ENCODE measurements at regions not wholly inside any gene's neighbourhood (a gene's known extent, or its start where the extent isn't known, plus 50 kb on each side); places are given as distances from the start of the nearest gene placed in this dataset.

DNA sequence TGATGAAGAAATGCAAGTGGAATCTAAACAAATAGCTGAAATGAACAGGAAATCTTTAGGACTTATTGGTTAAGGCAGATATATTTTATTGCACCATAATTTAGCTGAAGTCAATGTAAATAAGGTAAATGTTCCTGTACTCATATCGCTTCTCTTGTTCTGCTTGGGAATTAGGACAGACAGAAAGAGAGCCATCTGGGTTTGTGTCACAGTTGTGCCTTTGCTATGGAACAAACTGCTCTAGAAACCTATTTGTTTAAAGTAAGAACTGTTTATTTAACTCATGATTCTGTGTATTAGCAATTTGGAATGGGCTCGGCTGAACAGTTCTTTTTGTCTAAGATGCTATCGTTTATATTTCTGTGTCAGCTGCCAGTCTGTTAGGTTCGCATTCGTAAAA lies 143.8 kb upstream of the KHDRBS2 start:
- intact Hi-C loops (cut with DNase I; ENCODE audit: low total_unique reads) = no loop called here
- H3K36me3 ChIP-seq (ENCODE audit: low read depth, missing control alignments) = no peaks in the 10 kb centered on the region
- H3K4me3 ChIP-seq = no peak overlapping the region
- no peaks in the 10 kb centered on the region for H3K27me3 ChIP-seq
- no peak overlapping the region for H3K27ac ChIP-seq
- no peak for TF ChIP-seq POLR2A (IDR thresholded peaks at IDR 0.05)
- TF ChIP-seq, protein P1, sequence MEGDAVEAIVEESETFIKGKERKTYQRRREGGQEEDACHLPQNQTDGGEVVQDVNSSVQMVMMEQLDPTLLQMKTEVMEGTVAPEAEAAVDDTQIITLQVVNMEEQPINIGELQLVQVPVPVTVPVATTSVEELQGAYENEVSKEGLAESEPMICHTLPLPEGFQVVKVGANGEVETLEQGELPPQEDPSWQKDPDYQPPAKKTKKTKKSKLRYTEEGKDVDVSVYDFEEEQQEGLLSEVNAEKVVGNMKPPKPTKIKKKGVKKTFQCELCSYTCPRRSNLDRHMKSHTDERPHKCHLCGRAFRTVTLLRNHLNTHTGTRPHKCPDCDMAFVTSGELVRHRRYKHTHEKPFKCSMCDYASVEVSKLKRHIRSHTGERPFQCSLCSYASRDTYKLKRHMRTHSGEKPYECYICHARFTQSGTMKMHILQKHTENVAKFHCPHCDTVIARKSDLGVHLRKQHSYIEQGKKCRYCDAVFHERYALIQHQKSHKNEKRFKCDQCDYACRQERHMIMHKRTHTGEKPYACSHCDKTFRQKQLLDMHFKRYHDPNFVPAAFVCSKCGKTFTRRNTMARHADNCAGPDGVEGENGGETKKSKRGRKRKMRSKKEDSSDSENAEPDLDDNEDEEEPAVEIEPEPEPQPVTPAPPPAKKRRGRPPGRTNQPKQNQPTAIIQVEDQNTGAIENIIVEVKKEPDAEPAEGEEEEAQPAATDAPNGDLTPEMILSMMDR (IDR thresholded peaks at IDR 0.05) = no peak
- DNase-seq = no peak
- H3K9me3 ChIP-seq = no peaks in the 10 kb centered on the region
- 82 to 88% methylated on average over 5 of the region's 5 CpGs for WGBS, 2 donors
- no peaks in the 10 kb centered on the region for H3K4me1 ChIP-seq

DNA sequence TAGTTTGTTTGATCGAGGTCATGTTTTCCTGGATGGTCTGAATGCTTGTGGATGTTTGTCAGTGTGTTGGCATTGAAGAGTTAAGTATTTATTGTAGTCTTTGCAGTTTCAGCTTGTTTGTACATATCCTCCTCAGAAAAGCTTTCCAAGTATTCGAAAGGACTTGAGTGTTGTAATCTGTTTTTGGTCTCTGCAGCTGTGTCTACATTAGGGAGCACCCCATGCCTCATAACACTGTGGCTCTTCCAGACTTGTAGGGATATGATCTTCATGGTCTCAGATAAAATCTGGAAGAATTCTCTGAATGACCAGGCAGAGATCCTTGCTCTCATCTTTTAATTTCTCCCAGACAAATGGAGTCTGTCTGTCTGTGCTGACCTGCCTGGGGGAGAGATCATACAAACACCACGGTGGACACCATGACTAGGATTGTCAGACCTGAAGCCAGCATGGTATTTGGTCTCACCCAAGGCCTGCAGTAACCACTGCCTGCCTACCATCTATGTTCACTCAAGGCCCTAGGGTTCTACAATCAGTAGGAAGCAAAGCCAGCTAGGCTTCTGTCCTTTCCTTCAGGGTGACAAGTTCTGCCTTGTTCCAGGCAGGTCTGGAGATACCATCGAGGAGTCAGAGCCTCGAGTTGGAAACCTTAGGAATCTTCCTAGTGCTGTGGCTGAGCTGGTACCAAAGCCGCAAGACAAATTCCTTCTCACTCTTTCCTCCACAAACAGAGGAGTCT lies 114.7 kb upstream of the KHDRBS2 start:
- H3K36me3 ChIP-seq (ENCODE audit: low read depth, missing control alignments) = no peaks in the 10 kb centered on the region
- no peak for DNase-seq
- WGBS, 2 donors = 62 to 79% methylated on average over 6 of the region's 6 CpGs
- no peaks in the 10 kb centered on the region for H3K4me1 ChIP-seq
- intact Hi-C loops (cut with DNase I; ENCODE audit: low total_unique reads) = no loop called here
- H3K4me3 ChIP-seq = no peak overlapping the region
- H3K27ac ChIP-seq = no peak overlapping the region
- H3K9me3 ChIP-seq = no peaks in the 10 kb centered on the region
- H3K27me3 ChIP-seq = no peaks in the 10 kb centered on the region
- TF ChIP-seq POLR2A (IDR thresholded peaks at IDR 0.05) = no peak
- TF ChIP-seq, protein P1 (IDR thresholded peaks at IDR 0.05) = no peak

DNA sequence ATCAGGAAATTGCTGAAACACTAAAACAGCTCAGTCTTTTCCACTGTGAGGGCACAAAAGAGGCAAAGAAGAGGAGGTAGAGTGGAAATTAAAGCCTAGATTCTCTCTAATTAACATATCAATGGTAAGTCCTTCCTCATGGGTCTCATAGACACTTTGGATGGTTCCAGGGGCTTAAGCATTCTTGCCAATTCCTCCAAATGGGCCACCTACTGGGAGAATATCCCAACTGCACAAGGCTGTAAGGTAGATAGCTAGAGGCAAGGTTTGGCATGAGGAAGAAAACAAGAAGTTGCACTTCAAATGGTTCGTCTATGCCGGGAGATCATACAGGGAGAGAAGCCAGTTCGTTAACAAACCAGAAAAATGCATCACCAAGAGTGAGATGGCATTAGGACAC lies 107.6 kb upstream of the KHDRBS2 start:
- no peak for DNase-seq
- WGBS, 2 donors = 81 to 87% methylated on average over 3 of the region's 3 CpGs
- H3K36me3 ChIP-seq (ENCODE audit: low read depth, missing control alignments) = no peaks in the 10 kb centered on the region
- H3K27ac ChIP-seq = no peak overlapping the region
- H3K4me1 ChIP-seq = no peaks in the 10 kb centered on the region
- no peak overlapping the region for H3K4me3 ChIP-seq
- H3K9me3 ChIP-seq = no peaks in the 10 kb centered on the region
- intact Hi-C loops (cut with DNase I; ENCODE audit: low total_unique reads) = no loop called here
- H3K27me3 ChIP-seq = no peaks in the 10 kb centered on the region
- TF ChIP-seq POLR2A (IDR thresholded peaks at IDR 0.05) = no peak
- TF ChIP-seq, protein P1 (IDR thresholded peaks at IDR 0.05) = no peak

DNA sequence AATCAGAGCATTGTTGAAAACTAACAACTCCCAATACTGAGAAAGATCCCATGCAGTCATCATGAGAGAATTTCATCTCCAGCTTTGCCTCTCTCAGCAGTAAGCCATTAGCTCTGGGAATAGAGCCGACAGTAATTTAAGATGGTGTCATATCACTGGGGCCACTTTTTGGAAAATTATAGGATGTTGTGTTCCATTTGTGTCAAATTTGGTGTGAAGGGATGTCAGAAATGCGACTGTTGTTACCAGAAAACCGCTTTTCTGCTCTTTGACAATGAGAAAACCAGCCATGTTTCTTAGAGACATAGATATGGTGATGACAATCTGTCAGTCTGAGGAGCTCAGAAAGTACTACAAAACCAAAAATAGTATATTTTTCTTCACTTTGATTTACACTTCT lies 106.3 kb upstream of the KHDRBS2 start:
- Histone ChIP-seq H3K4me1 (no peaks in the 10 kb centered on the region), H3K27me3 (no peaks in the 10 kb centered on the region), H3K4me3 (no peak overlapping the region), H3K9me3 (no peaks in the 10 kb centered on the region), H3K36me3 (ENCODE audit: low read depth, missing control alignments) (no peaks in the 10 kb centered on the region), H3K27ac (no peak overlapping the region)
- intact Hi-C loops (cut with DNase I; ENCODE audit: low total_unique reads) = no loop called here
- TF ChIP-seq, protein P1 (IDR thresholded peaks at IDR 0.05) = no peak
- TF ChIP-seq POLR2A (IDR thresholded peaks at IDR 0.05) = no peak
- no peak for DNase-seq
- 55 to 57% methylated on average over 3 of the region's 3 CpGs for WGBS, 2 donors

DNA sequence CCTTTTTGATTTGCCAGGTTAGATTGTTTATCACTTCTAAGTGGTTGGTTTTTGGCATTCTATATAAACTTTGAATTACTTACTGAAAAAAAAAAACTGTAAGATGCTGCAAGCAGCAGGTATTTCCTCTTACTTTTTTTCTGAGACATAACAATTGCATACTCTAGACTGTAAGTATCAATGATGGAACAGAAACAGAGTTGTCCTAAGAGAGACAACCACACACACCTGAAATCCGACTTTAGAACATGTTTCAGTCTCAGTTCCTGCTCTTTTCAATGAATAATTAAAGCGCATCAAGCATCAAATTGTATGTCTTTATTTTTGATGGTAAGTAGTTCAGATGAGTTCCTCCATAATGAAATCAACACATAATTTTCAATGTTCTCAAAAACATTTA lies 105.3 kb upstream of the KHDRBS2 start:
- Histone ChIP-seq H3K9me3 (no peaks in the 10 kb centered on the region), H3K4me1 (no peaks in the 10 kb centered on the region), H3K36me3 (ENCODE audit: low read depth, missing control alignments) (no peaks in the 10 kb centered on the region), H3K4me3 (no peak overlapping the region), H3K27me3 (no peaks in the 10 kb centered on the region), H3K27ac (no peak overlapping the region)
- WGBS, 2 donors = 88 to 94% methylated on average over 2 of the region's 2 CpGs
- TF ChIP-seq, protein P1 (IDR thresholded peaks at IDR 0.05) = no peak
- no peak for TF ChIP-seq POLR2A (IDR thresholded peaks at IDR 0.05)
- intact Hi-C loops (cut with DNase I; ENCODE audit: low total_unique reads) = no loop called here
- DNase-seq = no peak
